WI38 (cell line): ENCODE measurements at regions not wholly inside any gene's neighbourhood (a gene's known extent, or its start where the extent isn't known, plus 50 kb on each side); places are given as distances from the start of the nearest gene placed in this dataset.

Experiments
- H3K4me3 ChIP-seq: 2 replicates; pipeline ENCODE4 v1.5.1; 2011; ENCODE audit warnings: low read depth, mild to moderate bottlenecking, control low read depth, low read length
- CTCF ChIP-seq: IDR thresholded peaks from 2 replicates; pipeline ENCODE4 v1.5.1; 2012; ENCODE audit warnings: low read depth, mild to moderate bottlenecking, control low read depth, low read length

- no peak overlapping the region for H3K4me3 ChIP-seq
- no peak for TF ChIP-seq CTCF
Measured at GRCh38 chr2:240209493-240209892, 69.0 kb upstream of the OTOS start.

GRCh38 chr2:240210198-240210965 is 69.9 kb upstream of the OTOS start:
- H3K4me3 ChIP-seq, result no peak overlapping the region
- TF ChIP-seq CTCF, result no peak

- no peak overlapping the region for H3K4me3 ChIP-seq
- TF ChIP-seq CTCF, result no peak
Measured at GRCh38 chr2:240211096-240211495, 70.6 kb upstream of the OTOS start.

- H3K4me3 ChIP-seq, result no peak overlapping the region
- no peak for TF ChIP-seq CTCF
Measured at GRCh38 chr2:240211598-240212424, 71.4 kb upstream of the OTOS start.

- TF ChIP-seq CTCF, result no peak
- H3K4me3 ChIP-seq, result no peak overlapping the region
Measured at GRCh38 chr2:240212425-240213225, 72.2 kb upstream of the OTOS start.

GRCh38 chr2:240213226-240213475 is 72.7 kb upstream of the OTOS start:
- no peak for TF ChIP-seq CTCF
- H3K4me3 ChIP-seq, result no peak overlapping the region
